GM18502 (cell line): ENCODE measurements at regions not wholly inside any gene's neighbourhood (a gene's known extent, or its start where the extent isn't known, plus 50 kb on each side); places are given as distances from the start of the nearest gene placed in this dataset.
"Not testable (repeated sequence)": the region's sequence is repeated elsewhere in the genome, so short reads cannot be mapped to it uniquely, and the experiment has no call there.

ENCODE experiments used
- ATAC-seq: cut with Tn5 transposase; IDR thresholded peaks from one replicate; pipeline ENCODE4 v1.9.1; 2021; ENCODE audit warnings: mild to moderate bottlenecking; ENCODE audit not compliant: unreplicated experiment, poor library complexity

DNA sequence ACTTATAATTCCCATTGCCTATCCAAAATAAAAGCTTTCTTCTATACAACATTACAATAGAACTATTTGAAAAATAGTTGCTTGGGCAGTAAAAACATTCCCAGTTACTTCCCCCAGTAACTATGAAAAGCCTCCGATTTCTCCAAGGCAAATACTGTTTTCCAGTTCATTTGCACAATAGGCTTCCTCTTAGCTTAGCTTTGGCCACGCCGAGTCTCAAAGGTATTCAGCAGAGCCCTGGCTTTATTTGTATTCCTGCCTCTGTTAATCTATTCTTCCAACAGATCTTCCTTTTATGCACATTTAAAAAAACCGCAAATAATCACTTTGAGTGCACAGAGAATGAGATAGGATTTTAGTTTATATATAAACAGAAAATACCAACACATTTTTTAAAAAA lies 836.8 kb upstream of the VRK2 start:
- no peak for ATAC-seq

GRCh38 chr2:57210855-57211254 lies 835.8 kb upstream of the VRK2 start:
- no peak for ATAC-seq

GRCh38 chr2:57217013-57217412 lies 829.6 kb upstream of the VRK2 start:
- ATAC-seq = no peak

DNA sequence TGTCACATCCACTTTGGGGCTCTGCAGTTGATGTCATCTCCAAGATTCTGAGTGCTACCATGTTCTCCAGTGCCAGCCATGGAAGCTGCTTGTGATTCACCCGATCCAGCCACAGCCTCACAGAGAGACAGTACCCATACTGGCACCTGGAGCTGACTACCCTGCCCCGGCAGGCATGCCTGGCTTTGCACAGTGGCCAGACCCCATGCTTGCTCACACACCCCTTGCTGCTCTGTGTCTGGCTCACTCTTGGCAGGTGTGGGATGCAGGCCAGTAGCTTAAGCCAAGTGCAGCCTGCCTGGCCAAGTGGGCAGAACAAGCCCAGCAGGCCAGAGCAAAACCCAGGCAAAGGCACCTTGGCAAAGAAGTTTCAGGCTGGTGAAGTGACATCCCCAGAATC lies 828.4 kb upstream of the VRK2 start:
- ATAC-seq = no peak

- not testable (repeated sequence) for ATAC-seq
Measured at GRCh38 chr2:57229706-57230105, 816.9 kb upstream of the VRK2 start.

GRCh38 chr2:57232341-57232740 lies 814.3 kb upstream of the VRK2 start:
- ATAC-seq = not testable (repeated sequence)

DNA sequence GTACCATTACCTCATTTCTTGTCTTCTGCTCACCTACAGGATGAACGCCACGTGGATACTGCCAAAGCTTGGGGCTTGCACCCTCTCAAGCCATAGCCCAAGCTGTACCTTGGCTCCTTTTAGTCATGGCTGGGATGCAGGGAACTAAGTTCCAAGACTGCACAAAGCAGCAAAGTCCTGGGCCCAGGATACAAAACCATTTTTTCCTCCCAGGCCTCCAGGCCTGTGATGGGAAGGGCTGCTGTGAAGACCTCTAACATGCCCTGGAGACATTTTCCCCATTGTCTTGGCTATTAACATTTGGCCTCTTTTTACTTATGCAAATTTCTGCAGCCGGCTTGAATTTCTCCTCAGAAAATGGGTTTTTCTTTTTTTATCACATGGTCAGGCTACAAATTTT lies 795.1 kb upstream of the VRK2 start:
- not testable (repeated sequence) for ATAC-seq

- not testable (repeated sequence) for ATAC-seq
Measured at GRCh38 chr2:57276408-57276807, 770.2 kb upstream of the VRK2 start.

DNA sequence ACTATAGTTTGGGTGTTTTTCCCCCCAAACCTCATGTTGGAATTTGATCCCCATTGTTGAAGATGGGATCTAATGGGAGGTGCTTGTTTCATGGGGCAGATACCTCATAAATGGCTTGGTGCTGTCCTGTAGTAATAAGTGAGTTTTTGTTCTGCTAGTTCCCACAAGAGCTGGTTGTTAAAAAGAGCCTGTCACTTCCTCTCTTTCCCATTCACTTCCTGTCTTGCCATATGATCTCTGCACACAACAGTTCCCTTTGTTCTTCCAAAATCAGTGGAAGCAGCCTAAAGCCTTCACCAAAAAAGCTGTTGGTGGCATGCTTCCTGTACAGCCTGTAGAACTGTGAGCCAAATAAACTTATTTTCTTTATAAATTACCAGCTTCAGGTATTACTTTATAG lies 768.2 kb upstream of the VRK2 start:
- no peak for ATAC-seq

DNA sequence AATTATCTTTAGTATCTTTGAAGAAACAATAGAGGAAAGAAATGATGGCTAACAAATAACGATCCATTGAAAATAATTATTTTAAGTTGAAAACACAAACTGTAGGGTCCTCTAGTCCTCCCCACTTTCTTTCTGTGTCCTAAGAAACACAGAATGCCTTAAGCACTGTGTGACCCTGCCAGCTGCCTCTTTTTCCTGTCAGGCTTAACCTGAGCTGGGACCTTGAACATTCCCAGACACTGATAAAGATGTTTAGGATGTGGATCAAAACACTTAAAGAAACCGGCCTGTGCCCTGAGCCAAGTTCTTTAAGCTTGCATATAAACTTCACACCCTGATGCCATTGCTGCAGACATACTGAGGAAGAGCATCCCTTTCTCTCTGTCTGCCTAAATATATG lies 755.4 kb upstream of the VRK2 start:
- ATAC-seq = no peak

DNA sequence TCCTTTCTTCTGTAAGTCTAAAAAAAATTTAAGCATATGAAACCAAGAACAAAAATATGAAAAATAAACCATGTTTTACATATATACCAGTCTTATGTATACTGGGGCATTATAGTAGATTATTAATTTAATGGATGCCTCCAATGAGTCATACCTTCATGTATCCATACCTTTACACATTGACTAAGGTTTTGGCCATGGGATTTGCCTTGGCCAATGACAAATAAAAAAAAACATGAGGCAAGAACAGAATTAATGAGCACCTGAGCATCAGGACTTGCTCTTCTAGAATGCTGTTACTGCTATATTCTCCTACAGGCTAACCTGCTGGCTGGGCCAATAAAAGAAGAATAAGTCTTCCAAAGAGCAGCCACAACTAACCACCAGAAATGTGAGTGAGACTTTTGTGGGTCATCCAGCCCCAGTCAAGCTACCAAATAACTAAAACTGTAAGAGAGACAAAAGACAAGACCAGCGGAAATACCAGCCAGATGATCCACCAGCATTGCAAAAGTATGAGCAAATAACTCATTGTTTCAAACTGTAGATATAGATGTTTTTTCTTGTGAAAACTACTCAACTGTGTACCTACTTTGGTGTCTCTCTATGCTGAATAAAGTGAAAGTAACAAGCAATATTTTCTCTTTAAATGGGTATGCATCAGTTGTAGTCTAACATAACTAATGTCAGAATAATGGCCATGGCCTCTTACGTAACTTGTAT lies 749.6 kb upstream of the VRK2 start:
- no peak for ATAC-seq

DNA sequence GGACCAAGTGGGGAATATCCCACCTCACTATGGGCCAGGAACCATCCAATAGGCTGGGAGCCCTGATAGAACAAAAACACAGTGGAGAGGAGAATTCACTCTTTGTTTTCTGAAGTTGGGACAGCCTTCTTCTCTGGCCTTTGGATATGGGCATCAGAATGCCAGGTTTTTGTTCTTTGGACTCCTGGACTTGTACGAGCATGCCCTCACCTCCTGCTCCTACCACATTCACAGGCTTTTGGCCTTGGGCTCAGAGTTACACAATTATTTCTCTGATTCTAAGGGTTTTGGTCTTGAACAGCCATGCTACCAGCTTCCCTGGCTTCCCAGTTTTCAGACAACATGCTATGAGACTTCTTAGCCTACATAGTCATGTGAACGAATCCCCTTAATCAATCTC lies 732.9 kb upstream of the VRK2 start:
- ATAC-seq = no peak

- no peak for ATAC-seq
Measured at GRCh38 chr2:57314682-57315081, 731.9 kb upstream of the VRK2 start.

- ATAC-seq = no peak
Measured at GRCh38 chr2:57330447-57330846, 716.2 kb upstream of the VRK2 start.

DNA sequence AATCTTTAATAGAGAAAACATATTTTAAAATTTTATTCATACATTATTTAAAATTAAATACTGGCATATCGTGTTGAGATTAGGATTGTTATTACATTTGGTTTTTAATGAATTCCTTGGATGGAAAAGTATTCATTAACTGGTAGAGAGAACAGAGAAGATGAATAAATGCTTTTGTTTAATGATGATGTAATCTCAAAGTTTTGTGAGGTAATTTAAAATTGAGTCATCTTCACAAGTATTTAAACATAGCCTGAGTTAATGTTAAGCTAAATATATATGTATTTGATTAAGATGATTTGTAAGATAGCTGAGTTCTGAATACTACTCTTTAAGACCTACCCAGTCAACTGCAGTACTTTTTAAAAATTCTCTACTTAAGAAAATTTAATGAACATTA lies 713.4 kb upstream of the VRK2 start:
- no peak for ATAC-seq

DNA sequence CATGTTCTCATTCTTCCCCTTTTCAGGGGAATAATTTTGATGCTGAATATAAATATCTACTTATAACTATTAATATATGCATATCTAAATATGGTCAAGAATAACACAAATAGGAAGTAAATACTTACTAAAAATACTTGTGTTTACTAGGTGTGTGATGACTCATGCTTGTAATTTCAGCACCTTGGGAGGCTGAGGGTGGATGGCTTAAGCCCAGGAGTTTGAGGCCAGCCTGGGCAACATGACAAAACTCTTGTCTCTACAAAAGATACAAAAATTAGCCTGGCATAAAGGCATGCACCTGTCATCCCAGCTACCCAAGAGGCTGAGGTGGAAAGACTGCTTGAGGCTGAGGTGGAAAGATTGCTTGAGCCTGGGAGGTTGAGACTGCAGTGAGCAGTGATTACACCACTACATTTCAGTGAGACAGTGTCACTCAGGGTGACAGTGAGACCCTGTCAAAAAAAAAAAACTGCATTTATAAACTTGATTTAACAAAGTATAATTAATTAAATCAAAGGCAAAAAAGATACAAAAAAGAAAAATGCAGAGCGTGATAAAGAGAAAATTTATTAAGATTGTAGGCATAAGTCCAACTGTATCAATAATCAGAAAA lies 703.1 kb upstream of the VRK2 start:
- no peak for ATAC-seq

DNA sequence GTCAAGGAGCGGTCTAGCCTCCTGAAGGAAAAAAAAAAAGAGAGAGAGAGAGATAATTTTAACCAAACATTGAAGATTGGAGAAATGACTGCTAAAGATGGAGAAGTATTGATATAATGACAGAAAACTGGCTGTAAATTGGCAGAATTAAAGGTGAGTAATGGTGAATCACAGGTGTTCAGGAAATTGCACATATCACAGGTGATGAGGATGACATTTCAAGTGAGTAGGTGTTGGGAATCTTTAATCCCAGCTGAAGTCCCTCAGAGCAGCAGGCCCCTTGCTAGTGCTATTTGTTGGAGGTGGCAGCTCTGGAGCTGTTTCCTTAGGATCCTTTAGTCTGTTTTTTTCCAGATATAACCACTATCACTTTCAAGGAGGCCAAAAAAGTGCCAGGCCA lies 678.4 kb upstream of the VRK2 start:
- no peak for ATAC-seq

DNA sequence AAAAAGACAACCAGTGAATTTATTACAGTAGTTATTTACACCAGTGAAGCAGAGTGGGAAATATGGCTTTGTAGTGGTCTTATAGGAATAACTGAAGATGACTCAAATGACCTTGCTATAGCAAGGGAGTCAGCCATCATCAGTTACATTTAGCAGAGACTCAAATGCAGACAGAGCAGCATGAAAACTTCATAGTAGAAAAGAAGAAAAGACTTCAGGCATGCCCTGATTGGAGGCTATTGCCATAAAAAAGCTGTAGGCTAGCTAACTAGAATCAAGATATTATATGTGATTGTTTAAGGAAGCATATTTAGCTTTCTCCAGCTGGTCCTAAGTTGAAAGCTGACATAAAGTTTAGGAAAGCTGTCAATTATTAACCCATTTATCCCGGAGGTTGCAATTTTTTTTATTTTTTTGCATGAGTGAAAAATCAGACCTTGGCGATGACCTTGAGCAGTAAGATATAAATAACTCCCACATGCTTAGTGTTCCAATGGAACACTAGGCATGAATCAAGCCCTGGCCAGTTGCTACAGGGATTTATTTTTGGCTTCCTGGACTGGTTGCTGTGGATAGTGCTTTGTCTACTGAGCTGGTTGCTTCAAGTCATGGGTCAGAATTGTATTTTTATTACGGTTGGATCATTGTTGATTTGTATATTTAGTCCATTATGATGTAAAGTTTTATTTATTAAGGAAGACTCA lies 675.6 kb upstream of the VRK2 start:
- no peak for ATAC-seq

- no peak for ATAC-seq
Measured at GRCh38 chr2:57372237-57372984, 674.2 kb upstream of the VRK2 start.

- no peak for ATAC-seq
Measured at GRCh38 chr2:57373530-57373929, 673.1 kb upstream of the VRK2 start.

DNA sequence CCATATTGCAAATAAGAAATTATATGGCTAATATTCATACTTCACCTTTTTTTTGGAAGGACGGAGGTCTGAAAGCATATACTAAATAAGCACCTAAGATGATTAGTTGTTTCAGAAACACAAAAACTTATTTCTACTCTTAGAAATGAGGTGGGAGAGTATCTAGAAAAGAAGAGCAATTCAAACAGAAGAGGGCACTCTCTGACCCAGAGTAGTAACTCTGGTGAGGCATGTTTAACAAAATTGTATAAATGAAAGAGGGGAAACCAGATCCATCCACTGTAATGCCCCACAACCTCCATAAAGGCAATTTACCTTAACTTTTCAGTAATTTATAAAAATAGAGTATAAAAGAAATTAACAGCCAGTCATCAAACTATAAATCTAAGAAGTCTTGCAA lies 669.6 kb upstream of the VRK2 start:
- no peak for ATAC-seq
